Epithelial cell of proximal tubule (primary cell): ENCODE measurements at regions not wholly inside any gene's neighbourhood (a gene's known extent, or its start where the extent isn't known, plus 50 kb on each side); places are given as distances from the start of the nearest gene placed in this dataset.
"Not testable (repeated sequence)": the region's sequence is repeated elsewhere in the genome, so short reads cannot be mapped to it uniquely, and the experiment has no call there.

Experiments used
- DNase-seq: peaks from one replicate; pipeline ENCODE4 v3.0.0-alpha.2; 2011; ENCODE audit warnings: low read depth
- H3K4me3 ChIP-seq: 2 replicates; pipeline ENCODE4 v1.5.1; 2011; ENCODE audit warnings: low read depth, mild to moderate bottlenecking, low read length
- TF ChIP-seq, protein P1 (sequence below): conservative IDR thresholded peaks from 2 replicates; pipeline ENCODE4 v1.5.1; 2012; ENCODE audit warnings: low read depth, mild to moderate bottlenecking, low read length

DNA sequence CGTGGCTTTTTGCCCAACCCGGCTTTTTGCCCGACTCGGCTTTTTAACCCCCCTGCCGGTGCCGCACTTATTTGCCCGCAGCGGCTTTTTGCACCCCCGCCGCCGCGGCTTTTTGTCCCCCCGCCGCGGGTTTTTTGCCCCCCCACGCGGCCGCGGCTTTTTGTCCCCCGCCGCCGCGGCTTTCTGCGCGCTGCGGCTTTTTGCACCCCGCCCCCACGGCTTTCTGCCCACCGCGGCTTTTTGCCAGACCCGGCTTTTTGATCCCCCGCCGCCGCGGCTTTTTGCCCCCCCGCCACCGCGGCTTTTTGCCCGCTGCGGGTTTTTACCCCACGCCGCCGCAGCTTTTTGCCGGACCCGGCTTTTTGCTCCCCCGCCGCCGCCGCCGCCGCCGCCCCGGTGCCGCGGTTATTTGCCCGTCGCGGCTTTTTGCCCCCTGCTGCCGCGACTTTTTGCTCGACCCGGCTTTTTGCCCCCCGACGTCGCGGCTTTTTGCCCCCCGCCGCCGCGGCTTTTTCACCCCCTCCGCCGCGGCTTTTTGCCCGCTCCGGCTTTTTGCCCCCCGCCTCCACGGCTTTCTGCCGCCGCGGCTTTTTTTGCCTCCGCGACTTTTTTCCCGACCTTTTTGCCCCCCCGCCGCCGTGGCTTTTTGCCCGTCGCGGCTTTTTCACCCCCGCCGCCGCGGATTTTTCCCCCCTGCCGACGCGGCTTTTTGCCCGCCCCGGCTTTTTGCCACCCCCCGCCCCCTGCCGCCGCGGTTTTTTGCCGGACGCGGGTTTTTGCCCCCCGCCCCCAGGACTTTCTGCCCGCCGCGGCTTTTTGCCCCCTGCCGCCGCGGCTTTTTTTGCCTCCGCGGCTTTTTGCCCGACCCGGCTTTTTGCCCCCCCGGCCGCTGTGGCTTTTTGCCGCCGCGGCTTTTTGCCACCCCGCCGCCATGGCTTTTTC, 2786.5 kb downstream of the RPIA start:
- TF ChIP-seq, protein P1, sequence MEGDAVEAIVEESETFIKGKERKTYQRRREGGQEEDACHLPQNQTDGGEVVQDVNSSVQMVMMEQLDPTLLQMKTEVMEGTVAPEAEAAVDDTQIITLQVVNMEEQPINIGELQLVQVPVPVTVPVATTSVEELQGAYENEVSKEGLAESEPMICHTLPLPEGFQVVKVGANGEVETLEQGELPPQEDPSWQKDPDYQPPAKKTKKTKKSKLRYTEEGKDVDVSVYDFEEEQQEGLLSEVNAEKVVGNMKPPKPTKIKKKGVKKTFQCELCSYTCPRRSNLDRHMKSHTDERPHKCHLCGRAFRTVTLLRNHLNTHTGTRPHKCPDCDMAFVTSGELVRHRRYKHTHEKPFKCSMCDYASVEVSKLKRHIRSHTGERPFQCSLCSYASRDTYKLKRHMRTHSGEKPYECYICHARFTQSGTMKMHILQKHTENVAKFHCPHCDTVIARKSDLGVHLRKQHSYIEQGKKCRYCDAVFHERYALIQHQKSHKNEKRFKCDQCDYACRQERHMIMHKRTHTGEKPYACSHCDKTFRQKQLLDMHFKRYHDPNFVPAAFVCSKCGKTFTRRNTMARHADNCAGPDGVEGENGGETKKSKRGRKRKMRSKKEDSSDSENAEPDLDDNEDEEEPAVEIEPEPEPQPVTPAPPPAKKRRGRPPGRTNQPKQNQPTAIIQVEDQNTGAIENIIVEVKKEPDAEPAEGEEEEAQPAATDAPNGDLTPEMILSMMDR, result no peak
- no peak for DNase-seq
- H3K4me3 ChIP-seq, result peak overlapping the region; percentile 49

DNA sequence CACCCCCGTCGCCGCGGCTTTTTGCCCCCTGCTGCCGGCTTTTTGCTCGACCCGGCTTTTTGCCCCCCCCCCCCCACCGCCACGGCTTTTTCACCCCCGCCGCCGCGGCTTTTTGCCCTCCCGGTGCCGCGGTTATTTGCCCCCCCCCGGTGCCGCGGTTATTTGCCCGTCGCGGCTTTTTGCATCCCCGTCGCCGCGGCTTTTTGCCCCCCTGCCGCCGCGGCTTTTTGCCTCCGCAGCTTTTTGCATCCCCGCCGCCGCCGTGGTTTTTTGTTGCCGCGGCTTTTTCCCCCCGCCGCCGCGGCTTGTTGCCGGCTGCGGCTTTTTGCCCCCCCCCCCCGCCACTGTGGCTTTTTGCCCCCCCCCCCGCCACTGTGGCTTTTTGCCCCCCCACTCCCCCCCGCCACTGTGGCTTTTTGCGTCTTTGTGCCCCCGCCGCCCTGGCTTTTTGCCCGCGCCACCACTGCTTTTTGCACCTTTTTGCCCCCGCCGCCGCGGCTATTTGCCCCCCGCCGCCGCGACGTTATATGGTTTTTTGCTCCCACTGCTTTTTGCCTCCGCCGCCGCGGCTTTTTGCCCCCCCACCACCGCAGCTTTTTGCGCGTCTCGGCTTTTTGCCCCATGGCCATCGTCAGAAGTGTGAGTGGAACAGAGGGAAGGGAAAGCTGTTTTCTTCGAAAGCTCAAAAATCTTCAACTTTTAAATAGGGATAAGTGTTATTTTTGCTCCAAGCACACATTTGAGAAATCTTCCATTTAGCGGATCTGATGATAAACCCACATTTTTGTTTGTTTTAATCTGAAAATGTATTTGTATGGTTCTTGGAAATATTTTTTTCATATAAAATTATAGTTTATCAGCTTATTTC, 2787.6 kb downstream of the RPIA start:
- DNase-seq, result not testable (repeated sequence)
- peak overlapping the region; percentile 49 for H3K4me3 ChIP-seq

DNA sequence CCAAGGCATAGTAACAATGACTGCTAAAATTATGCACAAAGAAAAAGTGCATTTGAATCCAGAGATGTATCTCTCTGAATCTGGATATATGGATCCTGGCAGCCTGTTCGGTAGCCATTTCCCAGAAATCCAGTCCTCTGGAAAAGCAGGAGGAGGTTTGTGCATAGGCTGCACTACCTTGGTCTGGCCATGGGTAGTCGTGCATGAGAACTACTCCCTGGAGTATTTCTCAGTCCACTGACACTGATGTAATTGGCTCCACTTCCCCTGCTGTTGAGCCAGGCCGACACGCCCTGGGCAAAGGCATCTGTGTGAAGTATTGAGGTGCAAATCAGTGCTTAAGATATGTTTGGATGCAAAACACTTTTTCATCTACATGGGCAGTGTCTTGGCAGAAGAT, 2793.8 kb downstream of the RPIA start:
- TF ChIP-seq, protein P1, result peak; percentile 18
- not testable (repeated sequence) for H3K4me3 ChIP-seq, DNase-seq

DNA sequence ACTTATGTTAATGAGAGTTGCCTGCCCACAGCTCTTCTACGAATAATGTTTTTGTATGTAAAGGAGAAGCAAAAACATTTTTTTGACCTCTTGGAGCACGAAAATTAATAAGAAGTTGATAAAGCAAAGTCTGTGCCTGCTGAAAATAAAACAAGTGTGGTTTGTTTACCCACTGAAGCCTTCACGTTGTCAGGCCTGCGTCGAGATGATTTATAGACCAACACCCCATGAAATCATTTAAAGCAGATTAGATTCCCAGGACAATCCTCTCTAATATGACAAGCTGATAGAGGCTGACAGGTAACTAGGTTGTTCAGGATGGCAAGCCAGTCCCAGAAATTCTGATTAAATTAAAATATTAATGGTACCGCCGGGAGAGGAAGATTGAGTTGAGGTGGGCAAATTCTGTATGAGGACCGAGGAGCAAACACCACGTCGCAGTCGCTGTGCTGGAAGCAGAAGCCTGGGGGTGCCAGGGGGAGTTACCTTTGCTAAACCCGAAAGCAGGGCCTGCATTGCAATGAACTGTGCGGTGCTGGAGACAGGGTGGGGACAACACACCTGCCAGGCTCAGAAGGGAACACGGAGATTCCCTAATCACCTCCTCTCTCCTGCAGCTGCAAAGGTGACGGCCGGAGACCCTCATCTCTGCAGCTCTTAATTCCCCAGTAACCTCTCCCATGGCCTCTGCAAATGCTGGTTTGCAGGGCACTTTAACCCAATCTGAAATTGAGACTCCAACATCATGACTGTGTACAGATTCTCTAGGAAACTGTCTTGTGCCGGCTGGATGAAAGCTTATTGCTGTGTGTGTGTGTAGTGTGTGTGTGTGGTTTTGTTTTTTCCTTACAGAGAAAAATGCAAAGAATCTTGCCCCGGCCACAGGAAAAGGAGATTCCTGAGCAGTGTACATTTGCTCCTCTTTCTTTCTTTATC, 2805.9 kb downstream of the RPIA start:
- not testable (repeated sequence) for H3K4me3 ChIP-seq, DNase-seq

DNA sequence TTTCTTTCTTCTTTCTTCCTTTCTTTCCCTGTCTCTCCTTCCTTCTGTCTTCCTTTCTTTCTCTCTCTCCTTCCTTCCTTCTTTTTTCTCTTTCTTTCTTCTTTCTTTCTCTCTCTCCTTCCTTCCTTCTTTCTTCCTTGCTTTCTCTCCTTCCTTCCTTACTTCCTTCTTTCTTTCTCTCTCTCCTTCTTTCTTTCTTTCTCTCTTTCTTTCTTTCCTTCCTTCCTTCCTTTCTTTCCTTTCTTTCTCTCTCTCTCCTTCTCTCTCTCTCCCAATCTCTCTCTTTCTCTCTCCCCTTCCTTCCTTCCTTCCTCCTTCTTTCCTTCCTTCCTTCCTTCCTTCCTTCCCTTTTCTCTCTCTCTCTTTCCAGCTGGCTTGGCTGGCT, 2806.6 kb downstream of the RPIA start:
- not testable (repeated sequence) for DNase-seq, H3K4me3 ChIP-seq

DNA sequence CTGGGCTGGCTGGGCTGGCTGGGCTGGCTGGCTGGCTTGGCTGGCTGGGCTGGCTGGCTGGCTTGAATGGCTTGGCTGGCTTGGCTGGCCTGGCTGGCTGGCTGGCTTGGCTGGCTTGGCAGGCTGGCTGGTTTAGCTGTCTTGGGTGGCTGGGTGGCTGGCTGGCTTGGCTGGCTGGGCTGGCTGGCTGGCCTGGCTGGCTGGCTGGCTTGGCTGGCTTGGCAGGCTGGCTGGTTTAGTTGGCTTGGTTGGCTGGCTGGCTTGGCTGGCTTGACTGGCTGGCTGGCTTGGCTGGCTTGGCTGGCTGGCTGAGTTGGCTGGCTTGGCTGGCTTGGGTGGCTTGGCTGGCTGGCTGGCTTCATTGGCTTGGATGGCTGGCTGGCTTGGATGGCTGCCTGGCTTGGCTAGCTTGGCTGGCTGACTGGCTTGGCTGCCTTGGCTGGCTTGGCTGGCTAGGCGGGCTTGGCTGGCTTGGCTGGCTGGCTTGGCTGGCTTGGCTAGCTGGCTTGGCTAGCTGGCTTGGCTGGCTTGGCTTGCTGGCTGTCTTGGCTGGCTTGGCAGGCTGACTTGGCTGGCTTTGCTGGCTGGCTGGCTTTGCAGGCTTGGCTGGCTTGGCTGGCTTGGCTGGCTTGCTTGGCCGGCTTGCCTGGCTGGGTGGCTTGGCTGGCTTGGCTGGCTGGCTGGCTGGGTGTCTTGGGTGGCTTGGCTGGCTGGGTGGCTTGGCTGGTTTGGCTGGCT, 2807.2 kb downstream of the RPIA start:
- not testable (repeated sequence) for DNase-seq

DNA sequence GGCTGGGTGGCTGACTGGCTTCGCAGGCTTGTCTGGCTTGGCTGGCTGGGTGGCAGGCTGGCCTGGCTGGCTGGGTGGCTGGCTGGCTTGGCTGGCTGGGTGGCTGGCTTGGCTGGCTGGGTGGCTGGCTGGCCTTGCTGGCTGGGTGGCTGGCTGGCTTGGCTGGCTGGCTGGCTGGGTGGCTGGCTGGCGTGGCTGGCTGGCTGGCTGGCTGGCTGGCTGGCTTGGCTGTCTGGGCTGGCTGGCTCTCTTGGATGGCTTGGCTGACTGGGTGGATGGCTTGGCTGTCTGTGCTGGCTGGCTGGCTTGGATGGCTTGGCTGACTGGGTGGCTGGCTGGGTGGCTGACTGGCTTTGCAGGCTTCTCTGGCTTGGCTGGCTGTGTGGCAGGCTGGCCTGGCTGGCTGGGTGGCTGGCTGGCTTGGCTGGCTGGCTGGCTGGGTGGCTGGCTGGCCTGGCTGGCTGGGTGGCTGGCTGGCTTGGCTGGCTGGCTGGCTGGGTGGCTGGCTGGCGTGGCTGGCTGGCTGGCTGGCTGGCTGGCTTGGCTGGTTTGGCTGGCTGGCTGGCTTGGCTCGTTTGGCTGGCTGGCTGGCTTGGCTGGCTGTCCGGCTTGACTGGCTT, 2808.1 kb downstream of the RPIA start:
- not testable (repeated sequence) for DNase-seq, H3K4me3 ChIP-seq

More for the DNA sequence above, 2807.2 kb downstream of the RPIA start:
- not testable (repeated sequence) for H3K4me3 ChIP-seq

DNA sequence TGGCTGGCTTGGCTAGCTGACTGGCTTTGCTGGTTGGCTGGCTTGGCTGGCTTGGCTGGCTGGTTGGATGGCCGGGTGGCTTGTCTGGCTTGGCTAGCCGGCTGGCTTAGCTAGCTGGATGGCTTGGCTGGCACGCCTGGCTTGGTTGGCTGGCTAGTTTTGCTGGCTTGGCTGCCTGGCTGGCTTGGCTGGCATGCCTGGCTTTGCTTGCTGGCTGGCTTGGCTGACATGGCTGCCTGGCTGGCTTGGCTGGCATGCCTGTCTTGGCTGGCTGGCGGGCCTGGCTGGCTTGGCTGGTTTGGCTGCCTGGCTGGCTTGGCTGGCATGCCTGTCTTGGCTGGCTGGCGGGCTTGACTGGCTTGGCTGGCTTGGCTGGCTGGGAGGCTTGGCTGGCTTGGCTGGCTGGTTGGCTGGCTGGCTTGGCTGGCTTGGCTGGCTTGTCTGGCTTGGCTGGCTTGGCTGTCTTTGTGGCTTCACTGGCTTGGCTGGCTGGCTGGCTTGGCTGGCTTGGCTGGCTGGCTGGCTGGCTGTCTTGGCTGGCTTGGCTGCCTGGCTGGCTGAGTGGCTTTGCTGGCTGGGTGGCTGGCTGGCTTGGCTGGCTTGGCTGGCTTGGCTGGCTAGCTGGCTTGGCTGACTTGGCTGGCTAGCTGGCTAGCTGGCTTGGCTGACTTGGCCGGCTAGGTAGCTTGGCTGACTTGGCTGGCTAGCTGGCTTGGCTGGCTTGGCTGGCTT, 2808.9 kb downstream of the RPIA start:
- not testable (repeated sequence) for H3K4me3 ChIP-seq, DNase-seq

DNA sequence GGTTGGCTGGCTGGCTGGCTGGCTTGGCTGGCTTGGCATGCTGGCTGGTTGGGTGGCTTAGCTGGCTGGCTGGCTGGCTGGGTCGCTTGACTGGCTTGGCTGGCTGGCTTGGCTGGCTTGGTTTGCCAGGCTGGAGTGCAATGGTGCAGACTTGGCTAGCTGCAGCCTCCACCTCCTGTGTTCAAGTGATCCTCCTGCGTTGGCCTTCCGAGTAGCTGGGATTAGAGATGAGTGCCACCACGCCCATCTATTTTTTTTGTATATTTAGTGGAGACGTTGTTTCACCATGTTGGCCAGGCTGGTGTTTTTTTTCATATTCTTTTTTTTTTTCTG, 2809.5 kb downstream of the RPIA start:
- H3K4me3 ChIP-seq, DNase-seq: not testable (repeated sequence)

DNA sequence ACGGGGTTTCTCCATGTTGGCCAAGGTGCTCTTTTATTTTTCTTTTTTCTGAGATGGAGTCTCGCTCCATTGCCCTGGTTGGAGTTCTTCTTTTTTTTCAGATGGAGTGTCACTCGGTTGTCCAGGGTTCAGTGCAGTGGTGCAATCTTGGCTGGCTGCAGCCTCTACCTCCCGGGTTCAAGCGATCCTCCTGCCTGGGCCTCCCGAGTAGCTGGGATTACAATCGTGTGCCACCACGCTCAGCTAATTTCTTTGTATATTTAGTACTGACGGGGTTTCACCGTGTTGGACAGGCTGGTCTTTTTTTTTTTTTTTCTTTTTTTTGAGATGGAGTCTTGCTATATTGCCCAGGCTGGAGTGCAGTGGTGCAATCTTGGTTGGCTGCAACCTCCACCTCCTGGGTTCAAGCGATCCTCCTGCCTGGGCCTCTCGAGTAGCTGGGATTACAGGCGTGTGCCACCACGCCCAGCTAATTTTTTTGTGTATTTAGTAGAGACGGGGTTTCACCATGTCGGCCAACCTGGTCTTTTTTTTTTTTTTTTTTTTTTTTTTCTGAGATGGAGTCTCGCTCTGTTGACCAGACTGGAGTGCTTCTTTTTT, 2810.1 kb downstream of the RPIA start:
- DNase-seq, H3K4me3 ChIP-seq: not testable (repeated sequence)

DNA sequence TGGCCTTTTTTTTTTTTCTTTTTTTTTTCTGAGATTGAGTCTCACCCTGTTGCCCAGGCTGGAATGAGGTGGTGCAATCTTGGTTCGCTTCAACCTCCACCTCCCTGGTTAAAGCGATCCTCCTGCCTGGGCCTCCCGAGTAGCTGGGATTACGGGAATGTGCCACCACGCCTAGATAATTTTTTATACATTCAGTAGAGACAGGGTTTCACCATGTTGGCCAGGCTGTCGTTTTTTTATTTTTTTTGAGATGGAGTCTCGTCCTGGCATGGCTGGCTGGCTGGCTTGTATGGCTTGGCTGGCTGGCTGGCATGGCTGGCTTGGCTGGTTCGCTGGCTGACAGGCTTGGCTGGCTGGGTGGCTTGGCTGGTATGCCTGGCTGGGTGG, 2812.1 kb downstream of the RPIA start:
- H3K4me3 ChIP-seq, DNase-seq: not testable (repeated sequence)

DNA sequence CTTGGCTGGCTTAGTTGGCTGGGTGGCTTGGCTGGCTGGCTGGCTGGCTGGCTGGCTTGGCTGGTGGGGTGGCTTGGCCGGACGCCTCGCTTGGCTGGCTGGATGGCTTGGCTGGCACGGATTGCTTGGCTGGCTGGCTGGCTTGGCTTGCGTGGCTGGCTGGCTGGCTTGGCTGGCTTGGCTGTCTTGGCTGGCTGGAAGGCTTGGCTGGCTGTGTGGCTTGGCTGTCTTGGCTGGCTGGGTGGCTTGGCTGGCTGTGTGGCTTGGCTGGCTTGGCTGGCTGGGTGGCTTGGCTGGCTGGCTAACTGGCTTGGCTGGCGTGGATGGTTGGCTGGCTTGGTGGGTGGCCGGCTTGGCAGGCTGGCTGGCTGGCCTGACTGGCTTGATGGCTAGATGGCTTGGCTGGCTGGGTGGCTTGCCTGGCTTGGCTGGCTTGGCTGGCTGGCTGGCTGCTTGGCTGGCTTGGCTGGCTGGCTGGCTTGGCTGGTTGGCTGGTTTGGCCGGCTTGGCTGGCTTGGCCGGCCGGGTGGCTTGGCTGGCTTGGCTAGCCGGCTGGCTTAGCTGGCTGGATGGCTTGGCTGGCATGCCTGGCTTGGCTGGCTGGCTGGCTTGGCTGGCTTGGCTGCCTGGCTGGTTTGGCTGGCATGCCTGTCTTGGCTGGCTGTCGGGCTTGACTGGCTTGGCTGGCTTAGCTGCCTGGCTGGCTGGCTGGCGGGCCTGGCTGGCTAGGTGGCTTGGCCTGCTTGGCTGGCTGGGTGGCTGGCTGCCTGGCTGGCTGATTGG, 2812.7 kb downstream of the RPIA start:
- not testable (repeated sequence) for H3K4me3 ChIP-seq, DNase-seq

DNA sequence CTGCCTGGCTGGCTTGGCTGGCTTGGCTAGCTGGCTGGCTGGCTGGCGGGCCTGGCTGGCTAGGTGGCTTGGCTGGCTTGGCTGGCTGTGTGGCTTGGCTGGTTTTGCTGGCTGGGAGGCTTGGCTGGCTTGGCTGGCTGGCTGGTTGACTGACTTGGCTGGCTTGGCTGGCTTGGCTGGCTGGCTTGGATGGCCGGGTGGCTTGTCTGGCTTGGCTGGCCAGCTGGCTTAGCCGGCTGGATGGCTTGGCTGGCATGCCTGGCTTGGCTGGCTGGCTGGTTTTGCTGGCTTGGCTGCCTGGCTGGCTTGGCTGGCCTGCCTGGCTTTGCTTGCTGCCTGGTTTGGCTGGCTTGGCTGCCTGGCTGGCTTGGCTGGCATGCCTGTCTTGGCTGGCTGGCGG, 2817.3 kb downstream of the RPIA start:
- not testable (repeated sequence) for DNase-seq, H3K4me3 ChIP-seq
